DND-41 (cell line): ENCODE measurements at regions not wholly inside any gene's neighbourhood (a gene's known extent, or its start where the extent isn't known, plus 50 kb on each side); places are given as distances from the start of the nearest gene placed in this dataset.

Experiments
- EZH2 ChIP-seq: IDR thresholded peaks from 3 replicates; pipeline ENCODE4 v1.6.1; 2012; ENCODE audit warnings: borderline replicate concordance, low read depth, mild to moderate bottlenecking, moderate library complexity, low read length, inconsistent platforms; ENCODE audit not compliant: severe bottlenecking
- TF ChIP-seq, protein P1 (sequence below): IDR thresholded peaks from 2 replicates; pipeline ENCODE4 v1.5.1; 2012; ENCODE audit warnings: borderline replicate concordance, low read length, moderate library complexity, mild to moderate bottlenecking; ENCODE audit not compliant: poor library complexity, severe bottlenecking; ENCODE audit errors: extremely low read depth

DNA sequence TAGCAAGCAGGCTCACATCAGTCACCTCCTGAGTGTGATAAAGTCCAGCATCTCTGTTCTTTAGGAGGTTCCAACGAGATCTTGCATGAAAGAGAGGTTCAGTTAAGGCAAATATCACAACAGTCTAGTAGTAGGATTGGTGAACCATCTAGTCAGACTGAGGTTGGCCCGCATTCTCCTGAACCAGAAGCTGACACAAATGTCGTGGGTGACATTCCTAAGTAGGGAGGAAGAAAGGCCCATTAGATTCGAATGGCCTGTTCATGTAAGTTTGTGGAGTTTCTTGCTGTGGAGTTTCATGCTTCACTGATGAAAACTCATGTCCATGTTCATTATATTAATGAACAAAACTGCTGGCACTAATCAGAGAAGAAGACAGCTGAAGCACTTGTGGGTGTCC lies 66.7 kb upstream of the XCR1 start:
- TF ChIP-seq, protein P1, sequence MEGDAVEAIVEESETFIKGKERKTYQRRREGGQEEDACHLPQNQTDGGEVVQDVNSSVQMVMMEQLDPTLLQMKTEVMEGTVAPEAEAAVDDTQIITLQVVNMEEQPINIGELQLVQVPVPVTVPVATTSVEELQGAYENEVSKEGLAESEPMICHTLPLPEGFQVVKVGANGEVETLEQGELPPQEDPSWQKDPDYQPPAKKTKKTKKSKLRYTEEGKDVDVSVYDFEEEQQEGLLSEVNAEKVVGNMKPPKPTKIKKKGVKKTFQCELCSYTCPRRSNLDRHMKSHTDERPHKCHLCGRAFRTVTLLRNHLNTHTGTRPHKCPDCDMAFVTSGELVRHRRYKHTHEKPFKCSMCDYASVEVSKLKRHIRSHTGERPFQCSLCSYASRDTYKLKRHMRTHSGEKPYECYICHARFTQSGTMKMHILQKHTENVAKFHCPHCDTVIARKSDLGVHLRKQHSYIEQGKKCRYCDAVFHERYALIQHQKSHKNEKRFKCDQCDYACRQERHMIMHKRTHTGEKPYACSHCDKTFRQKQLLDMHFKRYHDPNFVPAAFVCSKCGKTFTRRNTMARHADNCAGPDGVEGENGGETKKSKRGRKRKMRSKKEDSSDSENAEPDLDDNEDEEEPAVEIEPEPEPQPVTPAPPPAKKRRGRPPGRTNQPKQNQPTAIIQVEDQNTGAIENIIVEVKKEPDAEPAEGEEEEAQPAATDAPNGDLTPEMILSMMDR: no peak
- no peak for TF ChIP-seq EZH2
